AML-193 (cell line): ENCODE measurements at regions not wholly inside any gene's neighbourhood (a gene's known extent, or its start where the extent isn't known, plus 50 kb on each side); places are given as distances from the start of the nearest gene placed in this dataset.

ENCODE experiments used
- DNase-seq, 2 experiments: peaks; one replicate each; lab custom pipeline; 2025; lab: John Stamatoyannopoulos, UW

GRCh38 chr9:82320566-82320965, 332.0 kb downstream of the SPATA31D1 start:
- no peak for DNase-seq

GRCh38 chr9:82325907-82326306, 337.3 kb downstream of the SPATA31D1 start:
- DNase-seq = no peak

DNA sequence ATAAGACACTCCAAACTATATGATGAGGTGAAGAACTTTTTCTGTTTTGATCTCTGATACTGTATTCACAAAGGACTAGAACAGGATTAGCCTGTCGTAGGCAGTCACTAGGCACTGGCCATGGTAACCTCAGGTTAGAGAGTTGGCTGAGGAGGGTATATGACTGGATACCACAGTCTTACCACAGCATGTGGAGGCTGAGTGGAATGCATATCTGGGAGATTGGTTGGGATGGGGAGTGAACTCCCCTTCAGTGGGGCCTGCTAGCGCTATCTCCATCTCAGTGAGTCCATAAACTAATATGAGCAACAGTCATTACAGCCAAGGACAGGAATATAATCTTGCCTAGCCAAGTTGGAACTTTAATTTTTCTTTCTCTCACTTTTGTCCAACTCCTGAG, 339.1 kb downstream of the SPATA31D1 start:
- DNase-seq = no peak

DNA sequence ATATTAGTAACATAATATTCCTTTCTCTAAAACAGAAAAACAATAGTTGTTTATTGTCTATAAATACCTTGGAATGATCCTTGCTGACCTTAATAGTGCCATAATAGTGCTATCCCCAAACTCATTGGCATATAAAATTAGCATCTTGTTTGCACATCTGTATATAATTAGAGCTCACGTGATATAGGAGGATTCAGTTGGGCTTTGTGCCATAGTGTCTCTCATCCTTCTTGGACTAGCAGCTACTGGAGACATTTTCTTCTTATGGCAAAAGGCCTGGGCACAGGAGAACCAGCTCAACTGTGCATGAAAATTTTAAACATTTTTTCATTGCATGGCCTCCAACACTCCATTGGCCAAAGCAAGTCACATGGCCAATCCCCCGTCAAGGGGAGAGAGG, 342.5 kb downstream of the SPATA31D1 start:
- DNase-seq = no peak

DNA sequence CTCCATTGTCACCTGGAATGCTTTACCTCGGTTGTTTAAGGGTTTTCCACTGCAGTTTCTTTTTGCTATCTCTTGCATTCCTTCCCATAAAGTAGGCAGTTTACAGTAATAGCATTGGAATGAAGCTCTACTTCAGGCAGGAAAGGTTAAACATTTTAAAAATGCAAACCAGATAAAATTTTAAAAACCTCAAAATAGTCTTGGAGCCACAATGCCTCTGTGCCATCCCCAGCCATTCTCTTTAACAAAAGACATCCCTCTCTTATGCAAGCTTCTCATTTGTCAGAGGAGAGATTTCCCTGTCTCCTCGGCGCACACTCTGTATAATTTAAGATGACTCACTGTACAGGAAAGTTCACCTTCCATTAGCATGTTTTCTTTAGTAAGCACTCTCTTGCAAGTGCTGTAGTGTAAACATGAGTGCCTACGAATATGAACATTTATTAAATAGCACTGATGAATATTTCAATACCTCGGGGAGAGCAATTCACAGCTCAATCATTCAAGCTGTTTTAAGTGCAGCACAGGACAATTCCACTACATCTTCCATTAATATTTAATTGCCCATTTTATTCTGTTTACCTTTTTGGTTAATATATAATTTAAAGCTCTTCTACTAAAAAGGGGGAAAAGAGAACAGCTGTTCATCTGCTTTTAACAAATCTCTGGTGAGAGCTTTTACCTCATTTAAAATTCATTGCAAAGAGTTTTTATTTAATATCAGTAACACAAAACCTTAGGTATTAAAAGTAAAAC, 343.6 kb downstream of the SPATA31D1 start:
- DNase-seq = no peak

DNA sequence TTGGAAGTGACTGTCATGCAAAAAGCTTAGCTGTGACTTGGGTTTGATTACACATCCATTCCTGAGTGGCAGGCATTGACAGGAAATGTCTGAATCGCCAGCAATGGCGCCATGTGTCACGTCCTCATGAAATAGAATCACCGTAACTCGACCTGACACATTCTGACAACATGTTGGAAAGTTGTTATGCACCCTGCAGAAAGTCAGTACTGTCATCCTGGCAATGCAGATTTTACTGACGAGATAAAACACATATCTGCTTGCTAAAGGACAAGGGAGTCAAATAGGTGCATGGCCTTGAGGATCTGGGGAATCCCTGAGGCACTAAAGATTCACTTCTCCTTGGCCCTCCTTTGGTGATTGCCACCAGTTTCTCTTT, 344.2 kb downstream of the SPATA31D1 start:
- DNase-seq = no peak

GRCh38 chr9:82333671-82334070, 345.1 kb downstream of the SPATA31D1 start:
- no peak for DNase-seq

GRCh38 chr9:82334286-82334685, 345.7 kb downstream of the SPATA31D1 start:
- no peak for DNase-seq

DNA sequence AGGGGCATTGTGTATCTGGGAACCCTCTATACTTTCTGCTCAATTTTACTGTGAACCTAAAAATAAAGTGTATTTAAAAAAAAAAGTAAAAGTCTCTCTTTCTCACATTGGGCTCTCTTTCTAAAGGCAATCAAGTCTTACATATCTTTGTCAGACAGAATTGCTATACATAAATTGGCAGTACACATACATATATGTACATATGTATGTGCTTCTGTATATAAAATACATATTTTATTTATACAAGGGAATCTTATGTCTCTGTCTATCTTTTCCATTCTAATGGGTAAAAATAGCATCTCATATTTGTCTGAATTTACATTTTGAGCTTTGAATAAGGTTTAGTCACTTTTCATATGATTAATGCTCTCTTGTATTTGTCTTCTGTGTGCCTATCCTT, 348.8 kb downstream of the SPATA31D1 start:
- DNase-seq = no peak

DNA sequence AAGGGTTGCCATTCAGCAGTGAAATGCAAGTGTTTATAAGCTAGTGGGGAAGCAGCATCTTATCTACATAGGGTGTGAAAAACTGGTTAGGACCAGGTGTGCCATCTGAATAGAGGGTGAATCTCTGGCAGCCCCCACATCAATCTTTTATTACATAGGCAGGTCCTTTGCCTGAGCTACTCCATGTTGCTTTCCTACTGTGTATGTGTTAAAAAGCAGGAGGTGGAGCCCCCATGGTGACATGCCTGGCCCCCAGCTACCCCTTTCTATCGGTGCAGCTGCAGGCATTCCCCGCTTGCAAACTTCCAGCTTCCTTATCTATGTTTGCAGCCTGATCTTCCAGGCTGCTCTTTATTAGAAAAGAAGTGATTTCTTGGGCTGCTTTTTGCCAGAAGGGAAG, 353.5 kb downstream of the SPATA31D1 start:
- no peak for DNase-seq

DNA sequence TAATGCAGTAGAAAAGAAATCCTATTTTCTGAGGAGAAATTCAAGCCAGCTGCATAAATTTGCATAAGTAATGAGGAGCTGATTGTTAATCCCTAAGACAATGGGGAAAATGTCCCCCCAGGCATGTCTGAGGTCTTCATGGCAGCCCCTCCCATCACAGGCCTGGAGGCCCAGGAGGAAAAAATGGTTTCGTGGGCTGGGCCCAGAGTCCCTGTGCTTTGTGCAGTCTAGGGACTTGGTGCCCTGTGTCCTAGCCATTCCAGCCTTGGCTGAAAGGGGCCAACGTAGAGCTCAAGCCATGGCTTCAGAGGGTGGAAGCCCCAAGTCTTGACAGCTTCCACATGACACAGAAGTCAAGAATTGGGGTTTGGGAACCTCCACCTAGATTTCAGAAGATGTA, 357.5 kb downstream of the SPATA31D1 start:
- no peak for DNase-seq

- no peak for DNase-seq
These were observed 365.2 kb downstream of the SPATA31D1 start for GRCh38 chr9:82353631-82354278.

DNA sequence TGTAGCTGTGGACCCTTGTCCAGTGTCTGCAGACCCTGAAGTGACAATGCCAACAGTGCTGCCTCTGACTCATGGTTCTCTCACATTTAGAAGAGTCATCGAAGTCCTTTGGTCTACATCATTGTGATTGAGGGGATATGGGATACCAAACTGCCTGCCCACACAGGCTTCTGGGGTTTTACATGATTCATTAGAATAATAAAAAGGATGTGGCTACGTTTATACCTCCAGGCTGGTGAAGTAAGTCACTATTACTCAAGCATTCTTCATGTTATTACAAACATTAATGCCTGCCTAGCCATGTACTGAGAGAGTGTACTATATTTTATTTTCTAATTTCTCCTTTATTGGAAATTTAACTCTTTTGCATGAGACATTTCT, 365.7 kb downstream of the SPATA31D1 start:
- DNase-seq = no peak

DNA sequence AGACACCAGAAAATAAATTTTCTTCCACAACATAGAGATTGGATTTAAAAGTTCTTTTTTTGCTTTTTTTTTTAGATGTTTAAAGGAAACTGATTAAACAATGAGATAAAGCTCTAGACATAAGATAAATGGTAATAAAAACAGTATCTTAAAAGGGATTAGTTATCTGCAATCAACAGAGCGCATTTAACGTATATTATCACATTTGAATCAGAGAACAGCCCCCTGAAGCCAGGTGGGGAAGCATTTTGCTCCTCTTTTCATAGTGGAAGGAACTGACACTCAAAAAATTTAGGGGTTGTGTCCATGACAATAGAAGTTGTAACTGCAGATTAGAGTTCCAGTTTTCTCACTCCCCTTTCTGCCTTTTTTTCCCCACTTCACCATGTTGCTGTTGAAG, 367.6 kb downstream of the SPATA31D1 start:
- DNase-seq = no peak

GRCh38 chr9:82356871-82357270, 368.3 kb downstream of the SPATA31D1 start:
- no peak for DNase-seq

DNA sequence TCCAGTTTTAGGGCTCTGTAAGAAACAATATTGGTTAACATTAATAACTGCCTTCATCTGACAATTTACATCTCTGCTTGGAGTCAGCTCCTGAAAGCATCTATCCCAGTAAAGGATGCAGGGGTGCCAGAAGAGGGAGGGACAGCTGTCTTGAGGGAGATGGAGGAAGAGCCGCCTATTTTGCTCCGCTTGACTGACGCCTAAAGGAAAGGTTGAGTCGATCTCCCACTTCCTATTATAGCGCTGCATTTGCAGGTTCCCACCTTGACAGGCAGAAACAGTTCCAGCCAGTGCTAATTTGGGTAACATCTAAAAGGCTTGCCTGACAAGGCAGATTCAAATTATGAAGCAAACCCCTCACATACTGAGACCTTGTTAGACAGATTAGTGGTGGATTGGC, 374.6 kb downstream of the SPATA31D1 start:
- DNase-seq = no peak

- no peak for DNase-seq
These were observed 375.1 kb downstream of the SPATA31D1 start for GRCh38 chr9:82363682-82364081.

GRCh38 chr9:82367016-82367415, 378.4 kb downstream of the SPATA31D1 start:
- no peak for DNase-seq

GRCh38 chr9:82367929-82368328, 379.4 kb downstream of the SPATA31D1 start:
- DNase-seq = no peak

- DNase-seq = no peak
These were observed 380.8 kb downstream of the SPATA31D1 start for GRCh38 chr9:82369251-82369945.

GRCh38 chr9:82375041-82375440, 386.5 kb downstream of the SPATA31D1 start:
- DNase-seq = no peak

GRCh38 chr9:82376677-82377232, 388.2 kb downstream of the SPATA31D1 start:
- DNase-seq = no peak
